HG02938 (cell line): ENCODE measurements at regions not wholly inside any gene's neighbourhood (a gene's known extent, or its start where the extent isn't known, plus 50 kb on each side); places are given as distances from the start of the nearest gene placed in this dataset.
"Not testable (repeated sequence)": the region's sequence is repeated elsewhere in the genome, so short reads cannot be mapped to it uniquely, and the experiment has no call there.

Source experiments
- ATAC-seq: cut with Tn5 transposase; IDR thresholded peaks from one replicate; pipeline ENCODE4 v1.9.1; 2021; ENCODE audit warnings: mild to moderate bottlenecking, moderate library complexity; ENCODE audit not compliant: unreplicated experiment

- no peak for ATAC-seq
Measured at GRCh38 chr1:213452501-213452900, 401.5 kb downstream of the RPS6KC1 start.

- ATAC-seq: no peak
Measured at GRCh38 chr1:213457186-213457585, 406.1 kb downstream of the RPS6KC1 start.

DNA sequence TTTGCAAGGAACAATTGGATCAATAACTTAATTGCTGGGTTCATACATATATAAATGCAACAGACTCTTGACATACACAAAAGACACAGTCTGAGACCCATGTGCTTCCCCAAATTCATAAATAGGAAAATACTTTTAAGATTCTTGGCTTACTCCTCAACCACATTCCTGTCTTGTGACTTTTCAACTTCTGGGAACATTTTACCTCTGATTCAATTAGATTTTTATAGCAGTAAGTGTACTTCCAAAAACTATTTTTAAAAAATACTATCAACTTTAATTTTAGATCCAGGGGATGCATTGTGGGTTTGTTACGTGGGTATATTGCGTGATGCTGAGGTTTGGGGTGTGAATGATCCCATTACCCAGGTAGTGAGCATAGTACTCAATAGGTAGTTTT, 406.7 kb downstream of the RPS6KC1 start:
- no peak for ATAC-seq

DNA sequence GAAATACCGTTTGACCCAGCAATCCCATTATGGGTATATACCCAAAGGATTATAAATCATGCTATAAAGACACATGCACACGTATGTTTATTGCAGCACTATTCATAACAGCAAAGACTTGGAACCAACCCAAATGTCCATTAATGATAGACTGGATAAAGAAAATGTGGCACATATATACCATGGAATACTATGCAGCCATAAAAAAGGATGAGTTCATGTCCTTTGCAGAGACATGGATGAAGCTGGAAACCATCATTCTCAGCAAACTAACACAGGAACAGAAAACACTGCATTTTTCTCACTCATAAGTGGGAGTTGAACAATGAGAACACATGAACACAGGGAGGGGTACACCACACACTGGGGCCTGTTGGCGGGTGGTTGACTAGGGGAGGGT, 411.3 kb downstream of the RPS6KC1 start:
- ATAC-seq: not testable (repeated sequence)

DNA sequence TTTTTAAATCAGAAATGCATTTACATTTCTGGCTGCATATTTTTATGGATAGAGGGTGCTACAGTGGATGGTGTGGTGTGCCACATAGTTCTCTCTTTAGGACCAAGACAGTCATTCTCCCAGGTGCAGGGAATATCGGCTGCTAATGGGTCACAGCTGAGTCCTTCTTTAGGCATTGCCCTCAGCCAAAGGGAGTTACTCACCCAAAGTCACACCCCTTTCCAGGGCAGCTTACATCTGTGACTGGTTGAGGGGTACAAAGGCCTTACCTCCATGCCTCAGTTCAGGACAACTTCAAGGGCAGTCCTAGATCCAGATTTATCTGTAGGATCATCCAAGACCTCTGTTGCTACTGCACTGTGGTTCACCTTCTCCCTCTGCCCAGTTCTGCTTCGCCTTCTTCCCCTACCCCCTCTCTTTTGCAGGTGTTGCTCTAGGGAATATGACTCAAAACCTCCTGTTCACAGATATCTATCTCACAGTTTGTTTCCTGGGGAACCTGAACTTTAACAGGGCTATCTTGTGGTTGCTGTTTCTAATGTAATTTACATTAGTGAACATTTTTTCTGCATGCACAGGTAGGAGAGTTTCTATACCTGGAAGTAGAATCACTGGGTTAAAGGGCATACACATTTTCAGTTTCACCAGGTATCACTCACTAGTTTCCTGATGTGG, 413.9 kb downstream of the RPS6KC1 start:
- no peak for ATAC-seq

- no peak for ATAC-seq
Measured at GRCh38 chr1:213466541-213466940, 415.5 kb downstream of the RPS6KC1 start.

- ATAC-seq: no peak
Measured at GRCh38 chr1:213474054-213474453, 423.0 kb downstream of the RPS6KC1 start.

GRCh38 chr1:213481395-213481794, 430.4 kb downstream of the RPS6KC1 start:
- no peak for ATAC-seq

DNA sequence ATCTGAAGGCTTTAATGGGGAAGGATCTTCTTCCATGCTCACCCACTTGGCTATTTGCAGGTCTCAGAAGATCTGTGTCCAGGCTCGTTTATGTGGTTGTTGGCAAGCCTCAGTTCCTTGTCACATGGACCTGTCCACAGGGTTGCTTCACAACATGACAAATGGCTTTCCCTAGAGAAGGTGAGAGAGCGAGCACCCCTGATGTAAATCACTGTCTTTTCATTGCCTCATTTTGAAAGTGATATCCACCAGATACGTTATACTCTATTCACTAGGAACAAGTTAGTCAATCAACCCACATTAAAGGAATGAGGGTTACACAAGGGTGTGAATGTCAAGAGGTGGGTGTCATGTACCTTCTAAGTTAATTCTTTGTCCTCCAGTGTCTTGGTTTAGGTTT, 433.3 kb downstream of the RPS6KC1 start:
- no peak for ATAC-seq

DNA sequence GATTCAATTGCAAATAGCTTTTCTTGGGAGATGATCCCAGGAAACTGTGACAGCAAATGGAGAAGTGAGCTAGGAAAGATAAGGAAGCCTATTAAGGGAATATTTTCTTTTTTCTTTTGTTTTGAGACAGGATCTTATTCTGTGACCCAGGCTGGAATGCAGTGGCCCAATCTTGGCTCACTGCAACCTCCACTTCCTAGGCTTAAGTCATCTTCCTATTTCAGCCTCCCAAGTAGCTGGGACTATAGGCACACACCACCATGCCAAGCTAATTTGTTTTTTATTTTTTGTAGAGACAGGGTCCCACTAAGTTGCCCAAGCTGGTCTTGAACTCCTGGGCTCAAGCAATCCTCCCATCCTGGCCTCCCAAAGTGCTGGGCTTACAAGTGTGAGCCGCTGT, 433.7 kb downstream of the RPS6KC1 start:
- no peak for ATAC-seq

DNA sequence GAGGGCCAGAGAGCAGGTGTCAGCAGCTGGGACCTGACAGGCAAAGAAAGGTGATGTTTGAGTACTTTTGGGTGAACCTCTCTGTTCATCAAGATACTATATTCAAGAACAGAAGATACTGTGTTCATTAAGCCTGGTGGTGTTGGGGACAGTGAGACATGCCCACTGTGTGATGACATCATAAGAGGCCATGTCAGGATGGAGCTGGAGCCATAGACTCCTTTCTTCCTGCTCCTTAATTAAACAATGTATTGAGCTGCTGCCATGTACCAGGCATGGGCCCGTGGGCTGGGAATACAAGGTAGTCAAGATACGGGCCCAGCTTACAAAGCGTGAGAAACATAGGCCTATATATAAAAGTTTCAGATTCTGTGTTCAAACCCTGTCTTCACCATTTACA, 435.4 kb downstream of the RPS6KC1 start:
- no peak for ATAC-seq

DNA sequence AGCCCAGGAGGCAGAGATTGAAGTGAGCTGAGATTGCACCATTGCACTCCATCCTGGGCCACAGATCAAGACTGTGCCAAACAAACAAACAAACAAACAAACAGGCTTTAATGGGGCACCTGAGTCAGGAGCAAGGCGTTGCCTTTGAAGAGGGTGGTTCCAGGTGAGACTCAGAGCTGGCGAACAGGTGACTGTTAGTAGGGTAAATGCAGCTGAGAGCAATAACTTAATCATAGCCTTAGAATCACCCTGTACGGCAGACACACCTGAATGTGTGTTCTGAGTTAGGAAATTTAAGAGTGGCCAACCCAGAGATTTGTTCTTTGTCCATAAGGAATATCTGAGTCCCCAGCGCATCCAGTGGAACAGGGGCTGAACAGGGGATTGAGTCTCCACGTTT, 440.4 kb downstream of the RPS6KC1 start:
- no peak for ATAC-seq

- ATAC-seq: no peak
Measured at GRCh38 chr1:213492161-213493041, 441.4 kb downstream of the RPS6KC1 start.

GRCh38 chr1:213499444-213499843, 448.4 kb downstream of the RPS6KC1 start:
- no peak for ATAC-seq

- ATAC-seq: no peak
Measured at GRCh38 chr1:213507472-213508223, 456.6 kb downstream of the RPS6KC1 start.

- ATAC-seq: no peak
Measured at GRCh38 chr1:213511173-213511572, 460.1 kb downstream of the RPS6KC1 start.

- ATAC-seq: no peak
Measured at GRCh38 chr1:213512316-213512715, 461.3 kb downstream of the RPS6KC1 start.

DNA sequence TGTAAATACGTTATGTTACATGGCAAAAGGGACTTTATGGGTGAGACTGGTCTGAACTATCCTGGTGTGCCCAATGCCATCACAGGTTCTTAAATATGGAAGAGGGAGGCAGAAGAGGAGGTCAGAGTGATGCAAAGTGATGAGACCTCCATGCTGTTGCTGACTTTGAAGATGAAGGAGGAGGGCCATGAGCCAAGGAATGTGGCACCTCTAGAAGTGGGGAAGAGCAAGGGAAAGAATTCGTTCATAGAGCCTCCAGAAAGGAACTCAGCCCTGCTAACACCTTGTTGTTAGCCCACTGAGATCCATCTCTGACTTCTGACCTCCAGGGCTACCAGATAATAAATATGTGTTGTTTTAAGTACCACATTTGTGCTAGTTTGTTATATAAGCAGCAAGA, 462.0 kb downstream of the RPS6KC1 start:
- ATAC-seq: no peak

DNA sequence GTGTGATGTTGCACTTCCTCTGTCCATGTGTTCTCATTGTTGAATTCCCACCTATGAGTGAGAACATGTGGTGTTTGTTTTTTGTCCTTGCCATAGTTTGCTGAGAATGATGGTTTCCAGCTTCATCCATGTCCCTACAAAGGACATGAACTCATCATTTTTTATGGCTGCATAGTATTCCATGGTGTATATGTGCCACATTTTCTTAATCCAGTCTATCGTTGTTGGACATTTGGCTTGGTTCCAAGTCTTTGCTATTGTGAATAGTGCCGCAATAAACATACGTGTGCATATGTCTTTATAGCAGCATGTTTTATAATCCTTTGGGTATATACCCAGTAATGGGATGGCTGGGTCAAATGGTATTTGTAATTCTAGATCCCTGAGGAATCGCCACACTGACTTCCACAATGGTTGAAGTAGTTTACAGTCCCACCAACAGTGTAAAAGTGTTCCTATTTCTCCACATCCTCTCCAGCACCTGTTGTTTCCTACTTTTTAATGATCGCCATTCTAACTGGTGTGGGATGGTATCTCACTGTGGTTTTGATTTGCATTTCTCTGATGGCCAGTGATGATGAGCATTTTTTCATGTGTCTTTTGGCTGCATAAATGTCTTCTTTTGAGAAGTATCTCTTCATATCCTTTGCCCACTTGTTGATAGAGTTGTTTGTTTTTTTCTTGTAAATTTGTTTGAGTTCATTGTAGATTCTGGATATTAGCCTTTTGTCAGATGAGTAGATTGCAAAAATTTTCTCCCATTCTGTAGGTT, 463.6 kb downstream of the RPS6KC1 start:
- not testable (repeated sequence) for ATAC-seq

DNA sequence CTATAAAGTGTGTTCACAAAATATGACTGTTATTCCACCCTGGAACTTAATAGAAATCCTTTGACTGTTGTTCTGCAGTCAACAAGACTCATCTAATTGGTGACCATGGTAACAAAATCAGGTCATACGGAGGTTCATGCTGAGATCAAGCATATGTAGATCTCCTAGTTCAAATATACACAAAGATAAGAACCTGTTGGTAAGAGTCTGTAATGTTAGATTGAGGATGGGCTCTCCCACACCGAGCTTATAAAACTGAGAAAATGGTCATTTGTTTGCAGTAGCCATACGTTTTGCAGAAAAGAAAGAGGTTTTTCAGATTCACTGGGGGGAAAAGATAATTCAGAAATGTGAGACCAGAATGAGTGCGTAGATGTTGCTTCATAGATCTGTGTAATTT, 468.1 kb downstream of the RPS6KC1 start:
- ATAC-seq: no peak

DNA sequence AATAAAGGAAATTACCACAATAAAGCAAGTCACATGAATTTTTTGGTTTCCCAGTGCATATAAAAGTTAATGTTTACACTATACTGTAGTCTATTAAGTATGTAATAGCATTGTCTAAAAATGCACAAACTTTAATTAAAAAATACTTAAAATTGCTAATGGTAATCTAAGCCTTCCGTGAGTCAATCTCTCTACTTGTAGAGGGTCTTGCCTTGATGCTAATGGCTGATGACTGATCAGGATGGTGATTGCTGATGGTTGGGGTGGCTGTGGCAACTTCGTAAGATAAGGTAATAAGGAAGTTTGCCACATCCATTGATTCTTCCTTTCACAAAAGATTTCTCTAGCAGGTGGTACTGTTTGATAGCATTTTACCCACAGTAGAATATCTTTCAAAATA, 466.6 kb upstream of the PROX1 start:
- ATAC-seq: no peak
